ENCODE measurements at regions not wholly inside any gene's neighbourhood (a gene's known extent, or its start where the extent isn't known, plus 50 kb on each side); places are given as distances from the start of the nearest gene placed in this dataset.
"Not testable (repeated sequence)": the region's sequence is repeated elsewhere in the genome, so short reads cannot be mapped to it uniquely, and the experiment has no call there.

GRCh38 chr1:10910681-10911489 is 101.6 kb upstream of the TARDBP start:
- no peak for DNase-seq (ENCODE audit: low spot score)

DNA sequence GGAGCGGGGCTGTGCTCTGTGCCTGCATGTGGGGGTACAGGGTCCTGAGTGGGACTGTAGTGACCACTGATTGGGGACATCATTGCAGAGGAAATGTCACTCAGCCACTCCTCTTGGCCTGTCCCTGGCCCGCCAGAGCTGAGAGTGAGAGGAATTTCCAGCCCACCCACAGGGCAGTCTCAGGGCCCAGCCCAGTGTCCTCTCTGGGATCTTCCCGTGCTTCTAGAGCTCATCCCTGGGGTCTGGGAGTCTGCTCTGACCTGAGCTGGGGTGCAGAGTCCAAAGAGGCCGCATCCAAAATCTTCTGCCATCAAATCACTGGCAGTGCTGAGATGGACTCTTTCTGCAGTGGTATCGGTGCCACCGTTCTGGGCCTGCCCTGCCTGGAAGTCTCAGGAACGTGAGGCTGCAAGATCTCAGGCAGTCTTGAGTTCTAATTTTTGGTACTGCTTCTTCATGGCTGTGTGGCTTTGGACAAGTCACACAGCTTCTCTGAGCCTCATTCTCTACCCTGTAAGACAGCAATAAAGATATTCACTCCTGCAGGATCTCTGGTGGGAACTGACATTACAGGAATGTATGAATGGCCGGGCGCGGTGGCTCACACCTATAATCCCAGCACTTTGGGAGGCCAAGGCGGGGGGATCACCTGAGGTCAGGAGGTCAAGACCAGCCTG is 100.8 kb upstream of the TARDBP start:
- no peak for DNase-seq (ENCODE audit: low spot score)

DNA sequence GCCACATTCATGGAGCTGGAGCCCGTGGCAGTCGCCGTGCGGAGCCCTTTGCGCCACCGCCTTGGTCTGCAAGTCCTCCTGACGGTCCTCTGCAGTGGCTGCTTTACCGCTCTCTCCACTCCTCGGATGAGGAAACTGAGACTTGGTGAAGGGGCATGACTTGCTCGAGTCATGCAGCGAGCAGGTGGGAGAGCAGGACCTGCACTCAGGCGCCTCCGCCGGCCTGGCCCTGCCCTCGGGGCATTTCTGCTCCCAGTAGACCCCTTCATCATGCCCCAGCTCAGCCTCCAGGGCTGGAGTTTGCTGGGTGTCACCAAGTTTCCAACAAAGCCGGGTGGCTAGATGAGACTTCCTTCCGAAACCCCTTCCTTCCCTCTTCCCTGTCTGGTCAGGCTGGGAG is 100.0 kb upstream of the TARDBP start:
- DNase-seq (ENCODE audit: low spot score), result no peak

- no peak for DNase-seq (ENCODE audit: low spot score)
Observed at GRCh38 chr1:10914056-10914455, 98.4 kb upstream of the TARDBP start.

- no peak for DNase-seq (ENCODE audit: low spot score)
Observed at GRCh38 chr1:10915594-10915993, 96.9 kb upstream of the TARDBP start.

- DNase-seq (ENCODE audit: low spot score), result no peak
Observed at GRCh38 chr1:10916311-10916710, 96.1 kb upstream of the TARDBP start.

DNA sequence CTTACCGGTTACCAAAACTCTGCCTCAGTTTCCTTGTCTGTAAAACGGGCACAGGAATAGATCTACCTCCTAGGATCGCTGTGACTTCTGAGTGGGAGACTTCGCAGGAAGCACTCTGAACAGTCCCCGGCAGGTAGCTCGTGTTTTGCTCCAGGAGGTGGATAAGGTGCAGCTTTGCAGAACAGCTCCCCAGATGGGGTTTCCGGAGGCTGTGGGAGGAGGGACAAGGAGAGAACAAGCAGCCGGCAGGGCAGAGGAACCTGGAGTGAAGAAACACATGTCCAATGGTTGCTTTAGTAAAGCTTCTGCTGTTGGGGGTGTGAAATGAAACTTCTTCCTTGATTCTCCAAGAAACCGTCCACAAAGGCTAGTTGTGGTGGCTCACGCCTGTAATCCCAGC is 95.5 kb upstream of the TARDBP start:
- DNase-seq (ENCODE audit: low spot score), result no peak

GRCh38 chr1:10917513-10918454 is 94.7 kb upstream of the TARDBP start:
- no peak for DNase-seq (ENCODE audit: low spot score)

DNA sequence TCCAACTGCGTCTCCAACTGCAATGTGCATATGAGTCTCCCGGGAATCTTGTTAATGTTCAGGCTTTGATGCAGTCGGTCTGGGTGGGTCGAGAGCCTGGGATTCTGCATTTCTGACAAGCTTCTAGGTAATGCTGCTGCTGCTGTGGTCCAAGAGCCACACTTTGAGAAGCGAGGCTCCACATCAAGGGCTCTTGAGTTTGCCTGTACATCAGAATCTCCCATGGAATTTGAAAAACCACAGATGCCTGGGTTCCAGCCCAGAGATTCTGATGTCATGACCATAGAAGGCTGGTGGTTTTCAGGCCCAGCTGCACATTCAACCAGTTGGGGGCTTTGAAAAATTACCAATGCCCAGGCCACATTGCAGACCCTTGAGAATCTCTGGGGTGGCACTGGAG is 93.9 kb upstream of the TARDBP start:
- no peak for DNase-seq (ENCODE audit: low spot score)

- no peak for DNase-seq (ENCODE audit: low spot score)
Observed at GRCh38 chr1:10920063-10920626, 92.3 kb upstream of the TARDBP start.

- not testable (repeated sequence) for DNase-seq (ENCODE audit: low spot score)
Observed at GRCh38 chr1:10922315-10923060, 90.0 kb upstream of the TARDBP start.

DNA sequence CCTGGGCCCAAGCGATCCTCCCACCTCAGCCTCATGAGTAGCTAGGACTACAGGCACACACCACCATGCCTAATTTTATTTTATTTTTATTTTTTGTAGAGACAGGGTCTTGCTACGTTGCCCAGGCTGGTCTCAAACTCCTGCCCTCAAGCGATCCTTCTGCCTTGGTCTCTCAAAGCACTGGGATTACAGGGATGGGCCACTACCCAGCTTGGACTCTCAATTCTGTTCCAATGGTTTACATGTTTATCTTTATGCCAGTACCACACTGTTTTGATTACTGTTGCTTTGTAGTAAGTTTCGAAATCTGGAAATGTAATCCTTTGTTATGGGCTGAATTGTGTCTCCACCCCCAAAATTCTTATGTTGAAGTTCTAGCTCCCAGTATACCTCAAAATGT is 88.4 kb upstream of the TARDBP start:
- DNase-seq (ENCODE audit: low spot score), result no peak

DNA sequence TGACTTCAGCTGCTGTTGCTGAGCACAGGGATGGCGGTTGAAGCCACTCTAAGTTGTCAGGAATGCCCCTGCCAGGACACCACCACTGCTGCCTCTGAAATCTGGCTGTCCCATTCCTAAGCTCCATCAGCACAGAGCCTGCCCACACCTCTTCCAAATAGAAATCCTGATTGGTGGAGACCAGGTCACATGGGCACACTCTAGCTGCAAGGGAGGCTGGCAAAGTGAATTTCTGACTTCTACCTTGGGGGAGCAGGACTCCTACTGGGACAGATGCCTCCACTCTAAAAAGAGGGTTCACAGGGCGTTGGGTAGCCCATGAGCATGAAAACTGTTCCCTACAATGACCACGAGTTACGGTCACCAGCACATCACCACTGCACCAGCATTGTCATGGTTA is 83.8 kb upstream of the TARDBP start:
- DNase-seq (ENCODE audit: low spot score), result no peak

- no peak for DNase-seq (ENCODE audit: low spot score)
Observed at GRCh38 chr1:10932088-10932487, 80.4 kb upstream of the TARDBP start.

DNA sequence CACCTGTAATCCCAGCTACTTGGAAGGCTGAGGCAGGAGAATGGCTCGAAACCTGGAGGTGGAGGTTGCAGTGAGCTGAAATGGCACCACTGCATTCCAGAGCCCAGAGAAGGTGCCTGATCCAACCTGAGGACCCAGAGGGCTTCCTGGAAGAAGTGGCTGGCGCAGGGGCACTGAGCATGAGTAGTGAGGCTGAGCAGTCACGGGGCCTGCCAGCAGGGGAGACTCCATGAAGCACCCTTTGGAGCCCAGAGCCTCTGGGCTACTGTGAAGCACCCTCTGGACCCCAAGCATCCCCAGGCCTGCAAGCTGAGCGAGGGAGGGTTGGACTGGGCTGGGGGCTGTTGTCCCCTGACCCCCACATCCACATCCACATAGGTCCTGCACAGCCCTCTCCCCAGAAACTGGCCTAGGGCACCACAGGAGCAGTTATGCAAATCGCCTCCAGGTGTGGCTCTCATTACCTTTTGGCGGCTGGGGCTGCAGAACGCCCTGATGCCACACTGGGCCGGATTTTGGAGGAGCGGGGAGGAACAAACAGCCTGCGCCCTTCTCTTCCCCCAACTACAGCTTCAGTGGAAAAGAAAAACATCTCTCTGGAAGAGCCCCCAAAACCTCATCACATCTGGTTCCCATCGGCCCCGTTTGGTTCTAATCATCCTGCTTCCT is 78.2 kb upstream of the TARDBP start:
- DNase-seq (ENCODE audit: low spot score), result no peak

DNA sequence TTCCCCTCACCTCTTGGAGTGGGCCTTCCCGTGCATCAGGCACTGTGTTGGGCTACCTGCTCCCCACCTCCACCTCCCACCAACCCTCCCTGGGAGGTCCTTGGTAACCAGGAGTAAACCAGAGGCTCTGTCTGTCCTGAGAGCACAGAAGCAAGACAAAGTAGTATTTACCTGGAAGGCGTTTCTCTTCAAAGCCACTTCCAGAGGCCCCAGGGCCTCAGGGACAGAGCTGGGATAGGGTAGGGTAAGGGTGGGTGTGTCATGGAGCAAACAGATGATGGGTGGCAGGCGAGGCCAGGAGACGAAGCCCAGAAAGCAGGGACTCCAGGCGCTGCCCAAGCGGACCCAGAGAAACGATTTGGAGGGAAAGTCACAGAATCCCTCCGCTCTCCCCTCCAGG is 77.2 kb upstream of the TARDBP start:
- DNase-seq (ENCODE audit: low spot score), result no peak

GRCh38 chr1:10935724-10936123 is 76.7 kb upstream of the TARDBP start:
- DNase-seq (ENCODE audit: low spot score), result no peak

GRCh38 chr1:10936998-10937901 is 75.2 kb upstream of the TARDBP start:
- DNase-seq (ENCODE audit: low spot score), result no peak

- no peak for DNase-seq (ENCODE audit: low spot score)
Observed at GRCh38 chr1:10938741-10939417, 73.6 kb upstream of the TARDBP start.
